Islet of Langerhans (tissue), 1 donor: ENCODE measurements at regions not wholly inside any gene's neighbourhood (a gene's known extent, or its start where the extent isn't known, plus 50 kb on each side); places are given as distances from the start of the nearest gene placed in this dataset.

Experiments
- FAIRE-seq: peaks from one replicate; lab custom pipeline; 2011; peaks lifted over from hg19 to GRCh38; lab: Jason Lieb, UNC

DNA sequence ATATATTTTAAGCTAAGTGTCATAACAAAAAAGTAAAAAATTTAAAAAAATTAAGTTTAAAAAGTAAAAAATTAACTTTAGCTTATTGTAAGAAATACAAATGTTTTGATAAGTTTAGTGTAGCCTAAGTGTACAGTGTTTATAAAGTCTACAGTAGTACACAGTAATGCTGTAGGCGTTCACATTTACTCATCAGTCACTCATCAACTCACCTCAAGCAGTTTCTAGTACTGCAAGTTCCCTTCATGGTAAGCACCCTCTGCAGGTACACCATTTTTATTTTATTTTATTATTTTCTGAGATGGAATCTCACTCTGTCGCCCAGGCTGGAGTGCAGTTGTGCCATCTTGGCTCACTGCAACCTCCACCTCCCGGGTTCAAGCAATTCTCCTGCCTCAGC lies 316.0 kb downstream of the FGFR2 start:
- FAIRE-seq = no peak

DNA sequence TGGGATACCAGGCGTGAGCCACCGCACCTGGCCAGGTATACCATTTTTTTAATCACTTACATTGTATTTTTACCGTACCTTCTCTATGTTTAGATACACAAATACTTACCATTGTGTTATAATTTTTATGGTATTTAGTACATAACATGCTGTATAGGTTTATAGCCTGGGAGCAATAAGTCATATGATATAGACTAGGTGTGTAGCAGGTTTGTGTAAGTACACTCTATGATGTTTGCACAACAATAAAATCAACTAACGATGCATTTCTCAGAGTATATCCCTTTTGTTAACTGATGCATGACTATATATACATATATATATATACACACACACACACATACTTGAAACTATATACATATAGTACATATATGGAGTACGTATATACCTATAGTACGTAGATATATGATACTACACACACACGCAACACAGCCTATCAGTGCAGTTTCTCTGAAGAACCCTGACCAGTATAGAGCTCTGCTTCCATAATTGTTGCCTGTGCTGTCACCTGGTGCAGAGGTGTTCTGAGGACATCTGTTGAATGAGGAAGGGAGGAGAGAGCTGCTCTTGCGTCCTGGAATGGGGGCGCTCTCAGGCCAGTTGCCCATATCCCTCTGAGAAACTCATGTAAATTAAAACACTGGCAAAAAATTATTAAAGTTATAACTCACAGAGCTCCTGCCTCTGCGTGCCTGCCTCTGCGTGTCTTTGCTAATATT lies 315.3 kb downstream of the FGFR2 start:
- FAIRE-seq = no peak

DNA sequence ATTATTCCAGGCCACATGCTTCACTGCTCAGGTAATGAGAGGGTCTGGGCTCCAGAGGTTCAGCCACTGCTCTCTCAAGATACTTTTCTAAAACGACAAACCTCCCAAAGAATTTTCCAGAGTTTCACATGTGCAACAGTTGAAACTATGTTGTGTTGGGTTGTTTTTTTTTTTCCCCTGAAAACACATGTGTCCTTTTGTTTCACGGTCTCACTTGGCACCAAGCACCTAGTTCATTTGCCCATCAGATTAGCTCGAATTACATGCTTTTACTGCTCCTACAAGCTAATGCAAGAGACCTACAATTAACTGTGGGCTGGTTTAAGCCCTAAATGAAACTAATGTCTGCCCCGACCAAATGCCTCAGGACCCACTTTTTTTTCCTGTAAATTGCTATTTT lies 313.3 kb downstream of the FGFR2 start:
- FAIRE-seq = no peak

- no peak for FAIRE-seq
Observed at GRCh38 chr10:121285406-121286196, 312.6 kb downstream of the FGFR2 start.

GRCh38 chr10:121288011-121288410 lies 310.2 kb downstream of the FGFR2 start:
- FAIRE-seq = no peak

DNA sequence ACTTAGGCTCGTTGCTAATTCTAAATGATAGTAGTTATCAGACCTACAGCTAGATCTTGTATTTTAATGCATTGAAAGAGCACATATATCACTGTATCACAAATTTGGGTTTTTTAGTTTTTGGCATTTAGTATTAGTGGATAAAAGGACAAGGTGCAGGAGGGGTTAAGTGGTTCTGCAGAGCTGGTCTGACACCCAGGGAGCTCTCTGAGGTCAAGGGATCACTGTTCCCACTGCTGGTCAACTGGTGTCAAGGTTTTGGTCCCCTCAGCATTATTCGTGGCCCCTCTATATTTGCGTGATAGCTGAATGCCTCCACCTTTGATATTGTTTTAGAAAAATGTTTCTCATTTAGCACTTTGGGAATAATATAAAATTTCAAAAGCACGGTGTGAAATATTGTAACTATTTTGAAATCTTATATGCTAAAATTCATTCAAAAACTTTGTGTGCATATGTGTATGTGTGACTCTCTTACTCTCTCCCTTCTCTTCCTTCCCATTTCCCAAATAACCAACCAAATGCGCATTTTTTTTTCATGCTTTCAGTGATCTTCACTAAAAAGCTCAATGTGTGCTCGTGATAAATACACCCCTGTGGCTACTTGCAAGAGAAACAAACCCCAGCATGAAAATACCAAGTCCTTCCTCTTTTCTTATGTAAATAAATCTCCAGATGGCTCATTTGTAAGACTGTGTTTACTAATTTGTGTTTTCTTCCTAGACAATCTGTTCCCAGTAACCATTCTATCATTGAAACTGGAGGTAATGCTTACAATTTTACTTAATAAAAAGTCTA lies 309.2 kb downstream of the FGFR2 start:
- no peak for FAIRE-seq

DNA sequence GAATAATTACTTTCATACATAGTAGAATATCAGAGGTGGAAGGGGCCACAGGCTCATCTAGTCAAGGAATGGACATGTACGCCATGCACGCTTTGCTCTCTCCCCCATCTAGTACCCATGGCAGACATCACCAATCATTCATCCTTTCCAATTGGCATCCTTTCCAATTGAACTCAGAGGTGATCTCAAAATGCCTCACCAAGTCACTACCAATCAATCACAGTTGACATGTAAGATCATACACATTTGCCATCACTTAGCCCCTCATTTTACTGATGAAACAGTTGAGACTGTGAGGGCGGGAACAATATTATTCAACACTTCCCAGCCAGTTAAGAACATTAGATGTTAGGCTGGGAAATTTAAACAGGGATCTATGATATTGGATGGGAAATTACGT lies 308.4 kb downstream of the FGFR2 start:
- FAIRE-seq = no peak

DNA sequence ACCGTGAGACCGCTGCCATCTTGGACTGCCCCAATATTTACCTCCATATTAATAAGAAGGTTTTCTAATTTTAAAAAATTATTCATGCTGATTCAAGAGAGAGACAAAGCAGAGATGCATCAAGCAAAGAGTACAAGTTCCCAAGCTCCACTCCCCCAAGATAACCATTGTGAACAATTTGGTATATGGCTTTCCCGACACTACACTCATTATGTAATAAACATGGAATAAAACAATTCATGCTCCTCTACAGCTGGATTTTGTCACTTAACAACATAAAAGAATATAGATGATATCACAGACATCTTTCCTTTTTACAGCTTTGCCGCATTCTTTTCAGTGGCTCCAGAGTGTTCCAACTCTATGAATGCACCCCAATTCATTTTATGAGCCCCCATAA lies 307.6 kb downstream of the FGFR2 start:
- FAIRE-seq = no peak

DNA sequence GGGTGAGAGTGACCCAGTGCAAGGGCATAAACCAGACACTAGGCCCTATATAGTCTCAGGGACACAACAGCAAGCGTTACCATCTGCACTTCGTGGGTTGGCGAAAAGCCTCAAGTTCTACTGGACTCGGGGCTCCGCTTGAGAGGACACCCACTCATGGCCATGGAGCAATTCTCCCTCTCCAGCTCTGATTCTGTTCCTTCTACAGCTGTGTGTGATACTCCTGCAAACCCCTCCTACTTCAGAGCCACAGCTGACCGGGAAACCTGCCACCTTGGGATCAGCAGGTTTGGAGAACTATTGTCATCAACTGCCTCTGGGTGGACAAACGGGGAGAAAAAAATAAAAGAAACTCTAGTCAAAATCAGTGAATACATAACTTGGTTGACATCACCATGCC lies 306.9 kb downstream of the FGFR2 start:
- FAIRE-seq = no peak

DNA sequence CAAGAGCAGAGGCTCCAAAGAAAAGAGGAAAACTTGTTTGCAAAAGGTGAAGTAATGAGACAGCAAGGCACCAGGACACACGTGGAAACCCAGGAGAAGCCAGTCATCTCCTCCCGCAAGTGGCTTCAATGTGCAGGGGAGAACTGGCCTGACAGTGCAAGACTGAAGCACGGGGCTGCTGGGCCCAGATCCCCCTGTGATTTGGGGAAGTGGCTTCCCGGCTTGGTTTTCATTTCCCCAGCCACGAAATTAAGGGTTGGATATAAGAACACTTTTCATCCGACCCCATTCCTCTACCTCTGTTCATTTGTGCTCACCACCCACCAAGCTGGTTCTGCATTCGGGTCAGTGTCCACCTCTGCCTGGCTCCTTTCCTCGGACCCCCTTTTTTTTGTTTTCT lies 306.4 kb downstream of the FGFR2 start:
- FAIRE-seq = no peak

- no peak for FAIRE-seq
Observed at GRCh38 chr10:121292321-121292720, 305.9 kb downstream of the FGFR2 start.

- no peak for FAIRE-seq
Observed at GRCh38 chr10:121293110-121293509, 305.1 kb downstream of the FGFR2 start.

DNA sequence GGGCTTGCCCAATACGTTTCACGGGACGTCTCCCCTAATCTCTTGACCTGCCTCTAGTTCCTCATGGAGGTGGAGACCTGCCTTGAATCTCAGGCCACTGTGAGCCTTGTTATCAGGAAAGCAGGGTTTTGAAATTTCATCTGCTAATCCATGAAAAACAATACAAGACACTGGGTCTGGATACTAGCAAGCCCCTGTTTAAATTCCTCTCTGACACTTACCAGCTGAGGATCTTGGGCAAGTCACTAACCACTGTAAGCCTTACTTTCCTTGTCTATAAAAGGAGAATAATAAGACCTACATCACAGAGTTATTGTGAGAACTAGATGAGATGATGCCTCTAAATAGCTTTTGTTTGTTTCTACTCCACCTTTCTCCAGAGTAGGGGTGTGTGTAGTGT lies 303.6 kb downstream of the FGFR2 start:
- no peak for FAIRE-seq

DNA sequence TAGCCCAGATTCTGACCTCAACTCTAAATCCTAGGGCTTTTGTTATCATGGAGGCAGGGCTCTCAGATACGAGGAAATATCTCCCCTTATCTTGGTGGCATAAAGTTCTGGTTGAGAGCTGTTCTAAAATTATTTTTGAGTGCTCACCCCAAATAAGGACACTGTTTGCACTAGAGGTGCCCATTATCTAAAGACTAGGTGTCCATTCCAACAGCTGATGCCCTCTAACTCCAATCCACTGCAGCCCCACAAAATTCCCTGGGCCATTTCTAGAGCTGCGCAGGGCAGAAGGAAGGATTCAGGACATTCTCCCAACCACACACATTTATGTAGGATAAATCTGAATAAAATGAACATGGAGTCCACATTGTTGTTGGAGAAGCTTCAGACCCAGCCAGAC lies 301.9 kb downstream of the FGFR2 start:
- FAIRE-seq = no peak

- FAIRE-seq = no peak
Observed at GRCh38 chr10:121296881-121297585, 301.2 kb downstream of the FGFR2 start.

DNA sequence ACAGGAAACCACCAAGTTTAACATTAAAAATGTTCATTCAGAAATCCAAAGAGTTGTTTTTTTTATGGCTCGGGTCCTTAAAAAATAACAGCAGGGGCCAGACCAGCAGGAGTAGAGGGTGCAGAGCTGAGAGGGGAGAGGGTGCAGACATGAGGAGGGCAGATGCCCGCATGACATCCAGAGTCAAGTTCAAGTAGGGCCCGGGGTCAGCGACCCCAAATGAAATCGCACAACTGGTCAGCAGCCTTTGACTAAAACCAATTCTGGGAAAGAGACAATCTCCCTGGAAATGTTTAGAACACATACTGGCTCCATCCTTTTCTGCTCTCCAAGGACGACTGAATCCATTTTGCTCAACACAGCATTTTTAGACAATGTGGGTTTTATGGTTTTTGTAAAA lies 297.5 kb downstream of the FGFR2 start:
- no peak for FAIRE-seq

GRCh38 chr10:121302541-121303180 lies 295.6 kb downstream of the FGFR2 start:
- no peak for FAIRE-seq

DNA sequence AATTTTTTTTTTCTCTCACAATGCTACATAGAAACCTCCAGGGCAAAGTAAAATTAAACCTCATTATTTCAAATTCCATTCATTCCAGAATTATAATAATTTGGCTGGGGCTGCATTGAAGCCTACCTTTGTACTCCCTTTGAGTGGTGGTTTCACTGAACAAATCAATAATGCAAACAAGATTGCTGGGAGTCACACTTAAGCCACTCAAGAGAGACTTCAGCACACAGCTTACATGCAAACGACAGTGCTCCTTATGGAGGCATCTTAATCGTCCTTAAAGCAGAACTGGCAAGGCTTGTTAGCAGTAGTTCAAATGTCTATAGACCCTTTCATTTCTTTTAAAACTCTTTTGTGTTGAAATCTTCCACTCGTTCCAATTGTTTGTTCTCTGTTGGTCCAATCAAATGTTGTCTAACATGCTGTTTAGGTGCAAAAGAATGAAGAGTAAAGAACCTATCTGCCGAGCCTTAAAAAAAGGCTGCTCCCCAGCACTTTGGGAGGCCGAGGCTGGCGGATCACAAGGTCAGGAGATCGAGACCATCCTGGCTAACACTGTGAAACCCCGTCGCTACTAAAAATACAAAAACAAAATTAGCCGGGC lies 294.9 kb downstream of the FGFR2 start:
- FAIRE-seq = no peak

DNA sequence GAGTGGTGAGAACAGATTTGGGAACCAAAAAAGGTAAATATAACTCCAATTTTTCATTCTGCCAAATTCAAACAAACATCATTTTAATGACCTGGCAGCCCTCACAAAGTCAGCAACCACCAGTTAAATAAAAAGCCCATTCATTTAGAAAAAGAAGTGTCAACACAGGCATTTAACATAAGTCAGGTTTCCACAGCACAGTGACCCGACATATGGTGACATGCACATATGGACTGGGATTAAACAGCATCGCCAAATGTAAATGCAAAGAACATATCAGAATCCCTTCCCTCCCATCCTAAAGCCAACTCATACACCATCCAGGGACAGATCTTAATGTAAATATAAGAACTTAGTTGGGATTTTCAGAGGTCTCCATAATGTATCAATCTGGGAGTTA lies 293.2 kb downstream of the FGFR2 start:
- FAIRE-seq = no peak

- FAIRE-seq = no peak
Observed at GRCh38 chr10:121306159-121306673, 292.0 kb downstream of the FGFR2 start.

DNA sequence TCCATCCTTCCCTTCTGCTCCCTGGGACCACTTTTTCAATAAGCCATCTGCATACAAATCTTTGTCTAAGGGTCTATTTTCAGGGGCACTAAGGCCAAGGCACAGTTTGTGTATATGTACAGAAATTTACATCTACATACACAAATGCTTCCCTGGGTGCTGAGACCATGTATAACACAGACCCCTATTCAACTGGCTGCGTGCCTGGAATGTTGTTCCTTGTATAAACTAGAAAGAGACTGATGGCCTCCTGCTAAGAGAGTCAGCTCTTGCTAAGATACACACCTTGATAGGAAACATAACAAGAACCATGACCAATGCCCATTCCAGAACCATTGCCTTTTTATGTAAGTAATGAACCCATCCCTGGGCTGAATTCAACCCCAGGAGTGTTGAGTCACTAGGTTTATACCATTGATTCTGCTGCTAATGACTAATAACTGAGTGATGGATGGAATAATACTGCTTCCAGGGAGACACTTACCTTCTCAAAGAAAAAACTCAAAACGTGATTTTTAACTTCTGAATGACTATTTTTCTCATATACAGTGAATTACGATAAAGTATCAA lies 290.7 kb downstream of the FGFR2 start:
- no peak for FAIRE-seq
